ENCODE measurements at regions not wholly inside any gene's neighbourhood (a gene's known extent, or its start where the extent isn't known, plus 50 kb on each side); places are given as distances from the start of the nearest gene placed in this dataset. TPM values are rescaled to one million over a fixed set of nuclear protein-coding genes. Genes with fewer than 3 reads are reported as not detected.

Small RNA genes lying in the stretch of these regions (small RNA-seq; reads per million reads assigned to genes)
- gene RNU6-452P: not detected
- gene RNU6-666P: not detected
- gene TRIAP1P1: not detected

Measured in liver (tissue), 1 donor.